OCI-LY1 (cell line): ENCODE measurements at regions not wholly inside any gene's neighbourhood (a gene's known extent, or its start where the extent isn't known, plus 50 kb on each side); places are given as distances from the start of the nearest gene placed in this dataset.

Source experiments
- CTCF ChIP-seq: fragments of 200-600 bp; sonication (generic), shearing (Covaris generic); IDR thresholded peaks from 2 replicates; pipeline ENCODE4 v1.5.1; 2017; ENCODE audit warnings: mild to moderate bottlenecking, antibody characterized with exemption, low read length, moderate library complexity, mixed read lengths
- EZH2 ChIP-seq: fragments of 200-600 bp; sonication (generic), shearing (Covaris generic); IDR thresholded peaks from 2 replicates; pipeline ENCODE4 v1.8.0; 2017; ENCODE audit warnings: borderline replicate concordance, mixed run types, mild to moderate bottlenecking, antibody characterized with exemption, low read length, moderate library complexity, mixed read lengths

GRCh38 chr11:70931430-70931829, 320.9 kb downstream of the SHANK2 start:
- TF ChIP-seq CTCF (no peak), EZH2 (no peak)
